ENCODE measurements at regions not wholly inside any gene's neighbourhood (a gene's known extent, or its start where the extent isn't known, plus 50 kb on each side); places are given as distances from the start of the nearest gene placed in this dataset.

- H3K9ac ChIP-seq (ENCODE audit: insufficient read length, low read depth): no peak overlapping the region
- H3K4me1 ChIP-seq (ENCODE audit: insufficient read depth, insufficient read length): no peaks in the 10 kb centered on the region
- H3K9me3 ChIP-seq (ENCODE audit: insufficient read depth, low read length): peaks cover 6% of the 10 kb centered on the region; the same call in 1 of the 2 replicates
- H3K27me3 ChIP-seq (ENCODE audit: insufficient read depth, insufficient read length): no peaks in the 10 kb centered on the region
- no peak for DNase-seq (ENCODE audit: low read depth, low spot score)
- no peak overlapping the region for H3K4me3 ChIP-seq (ENCODE audit: insufficient read length, low read depth)
- H3K36me3 ChIP-seq (ENCODE audit: insufficient read depth, insufficient read length, low read length): no peaks in the 10 kb centered on the region
- TF ChIP-seq SUZ12 (IDR thresholded peaks at IDR 0.05; ENCODE audit: extremely low read depth, insufficient read depth, insufficient read length) (no peak), ZNF274 (IDR thresholded peaks at IDR 0.05; ENCODE audit: low read depth, low read length) (no peak), YY1 (IDR thresholded peaks at IDR 0.05; ENCODE audit: insufficient read depth, insufficient read length) (no peak)
Measured at GRCh38 chr7:81648716-81649115, 121.1 kb downstream of the HGF start.

- no peak for DNase-seq (ENCODE audit: low read depth, low spot score)
- Histone ChIP-seq H3K9ac (ENCODE audit: insufficient read length, low read depth) (no peak overlapping the region), H3K9me3 (ENCODE audit: insufficient read depth, low read length) (no peaks in the 10 kb centered on the region), H3K4me3 (ENCODE audit: insufficient read length, low read depth) (no peak overlapping the region), H3K36me3 (ENCODE audit: insufficient read depth, insufficient read length, low read length) (no peaks in the 10 kb centered on the region), H3K27me3 (ENCODE audit: insufficient read depth, insufficient read length) (no peaks in the 10 kb centered on the region), H3K4me1 (ENCODE audit: insufficient read depth, insufficient read length) (no peaks in the 10 kb centered on the region)
- TF ChIP-seq ZNF274 (IDR thresholded peaks at IDR 0.05; ENCODE audit: low read depth, low read length) (no peak), YY1 (IDR thresholded peaks at IDR 0.05; ENCODE audit: insufficient read depth, insufficient read length) (no peak), SUZ12 (IDR thresholded peaks at IDR 0.05; ENCODE audit: extremely low read depth, insufficient read depth, insufficient read length) (no peak)
Measured at GRCh38 chr7:81645435-81645834, 124.4 kb downstream of the HGF start.

- no peaks in the 10 kb centered on the region for H3K27me3 ChIP-seq (ENCODE audit: insufficient read depth, insufficient read length)
- H3K9me3 ChIP-seq (ENCODE audit: insufficient read depth, low read length): no peaks in the 10 kb centered on the region
- no peak overlapping the region for H3K4me3 ChIP-seq (ENCODE audit: insufficient read length, low read depth)
- H3K4me1 ChIP-seq (ENCODE audit: insufficient read depth, insufficient read length): no peaks in the 10 kb centered on the region
- H3K9ac ChIP-seq (ENCODE audit: insufficient read length, low read depth): no peak overlapping the region
- TF ChIP-seq ZNF274 (IDR thresholded peaks at IDR 0.05; ENCODE audit: low read depth, low read length) (no peak), SUZ12 (IDR thresholded peaks at IDR 0.05; ENCODE audit: extremely low read depth, insufficient read depth, insufficient read length) (no peak), YY1 (IDR thresholded peaks at IDR 0.05; ENCODE audit: insufficient read depth, insufficient read length) (no peak)
- H3K36me3 ChIP-seq (ENCODE audit: insufficient read depth, insufficient read length, low read length): no peaks in the 10 kb centered on the region
- no peak for DNase-seq (ENCODE audit: low read depth, low spot score)
Measured at GRCh38 chr7:81641873-81642272, 128.0 kb downstream of the HGF start.

GRCh38 chr7:81638198-81638597 lies 131.6 kb downstream of the HGF start:
- DNase-seq (ENCODE audit: low read depth, low spot score): no peak

DNA sequence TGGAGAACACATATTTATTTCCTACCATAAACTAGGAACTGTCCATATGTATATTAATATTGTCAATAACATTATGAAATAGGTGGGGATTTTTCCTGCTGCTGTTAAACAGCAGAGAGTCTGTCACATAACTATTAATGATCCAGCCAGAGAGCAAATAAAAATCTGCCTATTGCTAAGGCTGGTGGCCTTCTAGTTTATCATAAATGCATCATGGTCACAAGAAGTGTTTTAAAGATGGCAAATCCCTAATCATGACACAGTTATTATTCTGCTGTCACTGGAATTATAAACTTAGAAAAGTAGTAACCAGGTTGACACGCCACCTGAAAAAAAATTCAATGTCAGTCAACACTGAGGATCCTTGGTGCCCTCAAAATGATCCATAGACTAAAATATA lies 132.3 kb downstream of the HGF start:
- no peak overlapping the region for H3K9ac ChIP-seq (ENCODE audit: insufficient read length, low read depth)
- DNase-seq (ENCODE audit: low read depth, low spot score): no peak

More at GRCh38 chr7:81638198-81638597, 131.6 kb downstream of the HGF start:
- Histone ChIP-seq H3K9ac (ENCODE audit: insufficient read length, low read depth) (no peak overlapping the region), H3K4me3 (ENCODE audit: insufficient read length, low read depth) (no peak overlapping the region), H3K36me3 (ENCODE audit: insufficient read depth, insufficient read length, low read length) (no peaks in the 10 kb centered on the region), H3K4me1 (ENCODE audit: insufficient read depth, insufficient read length) (no peaks in the 10 kb centered on the region), H3K27me3 (ENCODE audit: insufficient read depth, insufficient read length) (no peaks in the 10 kb centered on the region), H3K9me3 (ENCODE audit: insufficient read depth, low read length) (no peaks in the 10 kb centered on the region)
- TF ChIP-seq YY1 (IDR thresholded peaks at IDR 0.05; ENCODE audit: insufficient read depth, insufficient read length) (no peak), SUZ12 (IDR thresholded peaks at IDR 0.05; ENCODE audit: extremely low read depth, insufficient read depth, insufficient read length) (no peak), ZNF274 (IDR thresholded peaks at IDR 0.05; ENCODE audit: low read depth, low read length) (no peak)

GRCh38 chr7:81632418-81632817 lies 137.4 kb downstream of the HGF start:
- TF ChIP-seq YY1 (IDR thresholded peaks at IDR 0.05; ENCODE audit: insufficient read depth, insufficient read length): no peak
- TF ChIP-seq SUZ12 (IDR thresholded peaks at IDR 0.05; ENCODE audit: extremely low read depth, insufficient read depth, insufficient read length): no peak
- no peak for TF ChIP-seq ZNF274 (IDR thresholded peaks at IDR 0.05; ENCODE audit: low read depth, low read length)
- no peaks in the 10 kb centered on the region for H3K9me3 ChIP-seq (ENCODE audit: insufficient read depth, low read length)
- DNase-seq (ENCODE audit: low read depth, low spot score): no peak

More for the DNA sequence above, 132.3 kb downstream of the HGF start:
- Histone ChIP-seq H3K4me1 (ENCODE audit: insufficient read depth, insufficient read length) (no peaks in the 10 kb centered on the region), H3K9me3 (ENCODE audit: insufficient read depth, low read length) (no peaks in the 10 kb centered on the region), H3K36me3 (ENCODE audit: insufficient read depth, insufficient read length, low read length) (no peaks in the 10 kb centered on the region), H3K4me3 (ENCODE audit: insufficient read length, low read depth) (no peak overlapping the region), H3K27me3 (ENCODE audit: insufficient read depth, insufficient read length) (no peaks in the 10 kb centered on the region)
- no peak for TF ChIP-seq SUZ12 (IDR thresholded peaks at IDR 0.05; ENCODE audit: extremely low read depth, insufficient read depth, insufficient read length)
- no peak for TF ChIP-seq ZNF274 (IDR thresholded peaks at IDR 0.05; ENCODE audit: low read depth, low read length)
- TF ChIP-seq YY1 (IDR thresholded peaks at IDR 0.05; ENCODE audit: insufficient read depth, insufficient read length): no peak

DNA sequence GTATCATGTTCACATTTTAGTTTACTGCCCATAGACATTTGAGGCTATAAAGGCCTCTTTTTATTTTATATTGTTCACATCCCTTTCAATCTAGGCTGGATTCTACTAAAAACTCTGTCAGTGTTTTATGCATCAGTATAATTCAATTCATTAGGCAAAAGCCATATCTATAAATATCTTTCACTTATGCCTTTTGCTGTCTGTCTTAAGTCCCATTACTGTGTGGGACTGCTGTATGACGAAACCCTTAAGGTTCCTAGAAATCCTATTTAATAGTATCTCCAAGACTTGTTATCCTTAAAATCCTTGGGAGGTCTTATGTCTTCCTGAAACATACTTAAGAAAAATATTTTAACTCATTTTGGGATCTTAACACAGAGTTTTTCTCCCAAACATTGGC lies 139.2 kb downstream of the HGF start:
- Histone ChIP-seq H3K4me3 (ENCODE audit: insufficient read length, low read depth) (no peak overlapping the region), H3K36me3 (ENCODE audit: insufficient read depth, insufficient read length, low read length) (no peaks in the 10 kb centered on the region), H3K4me1 (ENCODE audit: insufficient read depth, insufficient read length) (no peaks in the 10 kb centered on the region), H3K27me3 (ENCODE audit: insufficient read depth, insufficient read length) (no peaks in the 10 kb centered on the region), H3K9ac (ENCODE audit: insufficient read length, low read depth) (no peak overlapping the region), H3K9me3 (ENCODE audit: insufficient read depth, low read length) (no peaks in the 10 kb centered on the region)
- DNase-seq (ENCODE audit: low read depth, low spot score): no peak
- TF ChIP-seq SUZ12 (IDR thresholded peaks at IDR 0.05; ENCODE audit: extremely low read depth, insufficient read depth, insufficient read length): no peak
- no peak for TF ChIP-seq YY1 (IDR thresholded peaks at IDR 0.05; ENCODE audit: insufficient read depth, insufficient read length)
- no peak for TF ChIP-seq ZNF274 (IDR thresholded peaks at IDR 0.05; ENCODE audit: low read depth, low read length)

More at GRCh38 chr7:81632418-81632817, 137.4 kb downstream of the HGF start:
- Histone ChIP-seq H3K36me3 (ENCODE audit: insufficient read depth, insufficient read length, low read length) (no peaks in the 10 kb centered on the region), H3K4me1 (ENCODE audit: insufficient read depth, insufficient read length) (no peaks in the 10 kb centered on the region), H3K9ac (ENCODE audit: insufficient read length, low read depth) (no peak overlapping the region), H3K4me3 (ENCODE audit: insufficient read length, low read depth) (no peak overlapping the region), H3K27me3 (ENCODE audit: insufficient read depth, insufficient read length) (no peaks in the 10 kb centered on the region)
